ENCODE measurements at regions not wholly inside any gene's neighbourhood (a gene's known extent, or its start where the extent isn't known, plus 50 kb on each side); places are given as distances from the start of the nearest gene placed in this dataset.
A peak's percentile ranks its signal among the peaks of the same experiment; 100 is the strongest.

GRCh38 chr2:228697456-228697855 lies 516.0 kb upstream of the SPHKAP start:
- no peaks in the 10 kb centered on the region for H3K79me2 ChIP-seq

GRCh38 chr2:228690681-228691080 lies 509.2 kb upstream of the SPHKAP start:
- Histone ChIP-seq H3K4me1 (ENCODE audit: insufficient read depth) (no peaks in the 10 kb centered on the region), H3K9me2 (replicated peaks; ENCODE audit: insufficient read depth) (no peaks in the 10 kb centered on the region), H3K4me2 (no peak overlapping the region), H3K27me3 (no peaks in the 10 kb centered on the region), H4K20me1 (ENCODE audit: insufficient read depth, poor library complexity, severe bottlenecking) (no peaks in the 10 kb centered on the region), H3K9me3 (ENCODE audit: low read depth) (no peaks in the 10 kb centered on the region), H3K36me3 (replicated peaks; ENCODE audit: insufficient read depth, low read depth) (no peaks in the 10 kb centered on the region), H2AFZ (no peak overlapping the region), H3K27ac (no peak overlapping the region), H3K4me3 (no peak overlapping the region), H3K79me2 (no peaks in the 10 kb centered on the region)
- DNase-seq (ENCODE audit: low spot score), result no peak
- no peak for TF ChIP-seq EZH2 (IDR thresholded peaks at IDR 0.05; ENCODE audit: borderline replicate concordance)
- no peak for TF ChIP-seq EZH2phosphoT487 (IDR thresholded peaks at IDR 0.05; ENCODE audit: low read depth, severe bottlenecking, unreplicated experiment)
- no peak for TF ChIP-seq CTCF (IDR thresholded peaks at IDR 0.05; ENCODE audit: poor library complexity)
- 72% methylated on average over 7 of the region's 7 CpGs for WGBS (ENCODE audit: low lambda C conversion rate, missing lambda C conversion rate)

More at GRCh38 chr2:228697456-228697855, 516.0 kb upstream of the SPHKAP start:
- Histone ChIP-seq H3K27ac (no peak overlapping the region), H3K4me2 (no peak overlapping the region), H3K27me3 (no peaks in the 10 kb centered on the region), H3K36me3 (replicated peaks; ENCODE audit: insufficient read depth, low read depth) (no peaks in the 10 kb centered on the region), H3K4me3 (no peak overlapping the region), H3K9me2 (replicated peaks; ENCODE audit: insufficient read depth) (no peaks in the 10 kb centered on the region), H4K20me1 (ENCODE audit: insufficient read depth, poor library complexity, severe bottlenecking) (no peaks in the 10 kb centered on the region), H3K9me3 (ENCODE audit: low read depth) (no peaks in the 10 kb centered on the region), H2AFZ (no peak overlapping the region), H3K4me1 (ENCODE audit: insufficient read depth) (no peaks in the 10 kb centered on the region)
- no peak for DNase-seq (ENCODE audit: low spot score)
- TF ChIP-seq CTCF (IDR thresholded peaks at IDR 0.05; ENCODE audit: poor library complexity) (no peak), EZH2 (IDR thresholded peaks at IDR 0.05; ENCODE audit: borderline replicate concordance) (no peak), EZH2phosphoT487 (IDR thresholded peaks at IDR 0.05; ENCODE audit: low read depth, severe bottlenecking, unreplicated experiment) (no peak)
- 81% methylated on average over 3 of the region's 3 CpGs for WGBS (ENCODE audit: low lambda C conversion rate, missing lambda C conversion rate)

- Histone ChIP-seq H3K4me3 (no peak overlapping the region), H2AFZ (no peak overlapping the region)
- peak; percentile 43 for DNase-seq (ENCODE audit: low spot score)
Measured at GRCh38 chr2:228689053-228689452, 507.6 kb upstream of the SPHKAP start.

More at GRCh38 chr2:228689053-228689452, 507.6 kb upstream of the SPHKAP start:
- Histone ChIP-seq H3K9me3 (ENCODE audit: low read depth) (no peaks in the 10 kb centered on the region), H3K79me2 (no peaks in the 10 kb centered on the region), H3K4me1 (ENCODE audit: insufficient read depth) (no peaks in the 10 kb centered on the region), H3K27ac (no peak overlapping the region), H3K36me3 (replicated peaks; ENCODE audit: insufficient read depth, low read depth) (no peaks in the 10 kb centered on the region), H3K4me2 (no peak overlapping the region), H3K27me3 (no peaks in the 10 kb centered on the region), H4K20me1 (ENCODE audit: insufficient read depth, poor library complexity, severe bottlenecking) (no peaks in the 10 kb centered on the region), H3K9me2 (replicated peaks; ENCODE audit: insufficient read depth) (no peaks in the 10 kb centered on the region)
- TF ChIP-seq EZH2phosphoT487 (IDR thresholded peaks at IDR 0.05; ENCODE audit: low read depth, severe bottlenecking, unreplicated experiment), result no peak
- peak; percentile 47 for TF ChIP-seq CTCF (IDR thresholded peaks at IDR 0.05; ENCODE audit: poor library complexity)
- WGBS (ENCODE audit: low lambda C conversion rate, missing lambda C conversion rate), result 29% methylated on average over 7 of the region's 7 CpGs
